COLO829 (cell line): ENCODE measurements at regions not wholly inside any gene's neighbourhood (a gene's known extent, or its start where the extent isn't known, plus 50 kb on each side); places are given as distances from the start of the nearest gene placed in this dataset.
"Not testable (repeated sequence)": the region's sequence is repeated elsewhere in the genome, so short reads cannot be mapped to it uniquely, and the experiment has no call there.

Source experiments
- DNase-seq: peaks from one replicate; pipeline ENCODE4 v3.0.0; 2012; ENCODE audit warnings: low spot score

- no peak for DNase-seq
These were observed 99.4 kb upstream of the UBE2E2 start for GRCh38 chr3:23103764-23104163.

DNA sequence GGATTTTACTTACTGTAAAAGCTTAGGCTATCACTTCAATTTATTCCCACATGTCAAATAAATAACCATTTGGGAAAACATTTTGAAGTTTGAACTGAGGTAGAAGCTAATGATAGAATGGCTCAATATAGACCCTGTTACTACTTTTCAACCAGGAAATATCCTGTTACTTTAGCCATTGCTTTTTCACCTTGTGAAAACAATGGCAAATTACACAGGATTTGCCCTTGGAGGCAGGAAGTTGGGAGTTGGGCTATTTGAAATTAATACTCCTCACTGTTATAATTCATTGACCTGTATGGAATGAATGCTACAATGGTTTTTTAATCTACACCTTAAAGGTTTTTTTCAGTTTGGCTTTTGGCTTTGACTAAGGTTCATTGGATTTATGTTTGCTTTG is 98.1 kb upstream of the UBE2E2 start:
- no peak for DNase-seq

GRCh38 chr3:23106666-23107065 is 96.5 kb upstream of the UBE2E2 start:
- no peak for DNase-seq

DNA sequence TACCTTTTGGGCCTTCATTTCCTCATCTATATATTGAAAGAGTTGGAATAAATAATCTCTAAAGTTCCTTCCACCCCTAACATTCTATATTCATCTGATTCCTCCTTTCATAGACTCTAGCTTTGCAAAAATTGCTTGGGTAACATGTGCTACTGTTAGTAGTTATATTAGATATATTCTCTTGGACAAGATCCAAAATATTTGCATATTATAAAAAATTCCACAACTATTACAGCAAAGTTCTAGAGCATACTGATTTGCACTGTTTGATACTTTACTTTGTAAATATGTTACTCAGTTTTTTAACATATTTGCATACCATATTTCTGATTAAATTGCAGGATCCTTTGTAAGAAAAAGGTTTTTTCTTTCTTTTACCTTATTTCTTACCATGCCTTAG is 95.9 kb upstream of the UBE2E2 start:
- no peak for DNase-seq

GRCh38 chr3:23108451-23109057 is 94.6 kb upstream of the UBE2E2 start:
- no peak for DNase-seq

DNA sequence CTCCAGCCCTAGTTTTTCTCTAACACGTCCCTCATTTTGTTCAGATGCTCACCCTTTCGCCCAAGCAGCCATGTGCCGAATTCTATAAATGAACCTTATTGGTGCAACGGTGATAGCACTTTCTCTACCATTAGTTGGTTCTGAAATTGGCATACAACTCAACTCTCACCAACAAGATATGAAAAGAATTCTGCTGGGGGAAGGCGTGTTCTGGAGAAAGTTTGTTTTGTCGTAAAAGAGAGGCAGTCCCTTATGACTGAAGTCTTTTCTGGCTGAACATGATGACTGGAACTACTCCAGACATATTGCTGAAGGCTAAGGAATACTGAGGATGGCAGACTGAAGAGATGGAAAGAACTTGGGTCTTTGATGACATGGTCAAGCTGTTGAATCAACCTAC is 91.8 kb upstream of the UBE2E2 start:
- DNase-seq, result no peak

- no peak for DNase-seq
These were observed 91.3 kb upstream of the UBE2E2 start for GRCh38 chr3:23111797-23112196.

DNA sequence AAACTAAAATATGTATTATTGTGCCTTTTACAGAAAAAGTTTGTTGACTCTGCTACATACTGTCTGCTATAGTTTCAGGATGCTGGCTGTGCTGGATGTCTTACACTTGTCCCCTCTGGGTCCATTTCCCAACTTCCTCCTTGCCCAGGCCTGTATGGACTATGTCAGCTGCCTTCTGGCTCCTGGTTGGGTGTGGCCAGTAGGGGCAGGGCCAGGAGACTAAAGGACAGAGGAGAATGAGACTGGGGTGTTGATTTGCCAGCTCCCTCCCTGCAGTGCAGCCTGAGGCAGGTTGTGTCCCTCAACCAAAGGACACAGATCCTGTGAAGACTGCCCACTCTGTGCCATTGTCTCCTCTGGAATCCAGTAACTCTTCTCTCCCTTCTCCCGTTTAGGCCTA is 90.6 kb upstream of the UBE2E2 start:
- no peak for DNase-seq

GRCh38 chr3:23113455-23114171 is 89.5 kb upstream of the UBE2E2 start:
- no peak for DNase-seq

GRCh38 chr3:23114432-23114831 is 88.7 kb upstream of the UBE2E2 start:
- DNase-seq, result no peak

DNA sequence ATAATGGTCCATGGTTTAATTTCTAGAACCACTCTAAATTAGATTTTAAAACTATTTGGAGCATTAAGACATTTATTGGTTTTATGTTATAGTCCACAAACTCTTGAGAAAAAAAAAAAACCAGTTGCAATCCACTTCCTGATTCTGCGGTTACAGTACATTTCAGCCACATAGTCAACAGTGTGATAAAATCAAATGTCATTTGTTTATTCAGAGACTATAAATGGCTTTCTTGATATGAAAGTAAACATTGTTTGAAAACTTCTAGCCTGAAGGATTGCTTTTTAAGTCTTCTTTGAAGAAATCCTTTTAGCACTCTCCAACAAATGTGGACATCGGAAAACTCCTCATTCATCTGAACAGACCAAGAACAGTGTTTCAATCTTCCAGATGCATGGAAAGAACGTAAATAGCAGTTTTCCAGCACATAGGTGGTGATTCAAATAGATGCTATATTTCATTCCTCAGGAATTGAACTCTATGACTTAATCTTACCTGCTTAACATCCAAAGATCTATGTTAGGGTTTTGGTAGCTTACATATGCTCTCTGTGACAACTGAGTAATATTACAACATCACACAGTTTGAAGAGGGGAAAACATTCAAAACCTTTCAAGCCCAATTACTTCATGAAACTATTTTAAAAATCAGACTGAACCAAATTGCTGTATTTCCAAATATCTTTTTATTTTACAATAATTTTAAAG is 87.8 kb upstream of the UBE2E2 start:
- peak; percentile 27 for DNase-seq

DNA sequence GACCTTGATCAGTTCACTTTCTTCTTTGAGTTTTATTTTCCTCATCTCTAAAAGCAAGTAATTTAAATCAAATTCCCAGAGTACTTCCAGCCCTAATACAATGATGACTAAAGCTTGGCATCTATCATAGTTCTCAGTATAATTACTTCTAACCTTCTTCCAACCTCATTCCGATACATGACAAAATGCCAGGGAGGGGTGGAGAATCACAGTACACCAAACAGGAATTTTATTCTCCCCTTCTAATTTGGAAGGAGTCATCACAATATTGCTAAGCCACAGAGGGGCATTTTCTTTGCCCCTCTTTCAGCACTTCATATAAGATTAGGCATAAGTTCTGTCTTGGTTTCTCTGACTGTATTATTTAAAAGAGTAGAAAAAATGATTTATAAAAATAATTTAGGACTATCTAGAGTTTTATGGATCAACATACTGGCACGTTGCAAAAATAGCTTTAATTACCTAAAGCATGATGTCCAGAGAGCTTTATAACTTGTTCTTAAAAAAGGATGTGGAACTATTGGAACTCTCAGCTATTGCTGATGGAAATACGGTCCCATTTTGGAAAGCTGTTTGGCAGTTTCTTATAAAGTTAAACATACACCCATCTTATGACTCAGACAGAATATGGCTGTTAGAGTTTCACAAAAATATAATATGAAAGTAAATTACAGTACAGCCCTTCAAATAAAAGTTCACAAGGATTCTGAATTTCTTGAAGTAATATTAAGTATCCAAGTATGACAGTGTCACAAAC is 86.9 kb upstream of the UBE2E2 start:
- no peak for DNase-seq

DNA sequence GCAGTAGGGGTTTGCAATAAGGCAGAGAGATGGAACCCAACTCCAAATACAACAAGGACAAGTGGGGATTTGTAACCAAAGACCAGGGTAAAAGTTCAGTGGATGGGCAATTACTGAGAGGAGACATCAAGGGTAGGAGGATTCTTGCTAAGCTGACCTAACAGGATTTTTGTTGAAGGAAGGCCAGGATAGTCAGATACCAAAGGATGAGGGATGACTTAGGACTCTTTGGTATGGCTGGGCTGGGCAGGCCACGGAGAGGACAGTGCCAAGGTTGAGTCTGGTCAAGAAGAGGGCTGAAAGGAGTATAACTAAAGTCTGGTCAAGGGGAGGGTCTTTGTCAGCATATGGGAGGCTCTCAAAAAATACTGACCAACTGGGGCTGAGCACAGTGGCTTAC is 85.3 kb upstream of the UBE2E2 start:
- DNase-seq, result no peak

GRCh38 chr3:23127196-23127595 is 75.9 kb upstream of the UBE2E2 start:
- DNase-seq, result no peak

- DNase-seq, result no peak
These were observed 74.5 kb upstream of the UBE2E2 start for GRCh38 chr3:23128655-23129054.

DNA sequence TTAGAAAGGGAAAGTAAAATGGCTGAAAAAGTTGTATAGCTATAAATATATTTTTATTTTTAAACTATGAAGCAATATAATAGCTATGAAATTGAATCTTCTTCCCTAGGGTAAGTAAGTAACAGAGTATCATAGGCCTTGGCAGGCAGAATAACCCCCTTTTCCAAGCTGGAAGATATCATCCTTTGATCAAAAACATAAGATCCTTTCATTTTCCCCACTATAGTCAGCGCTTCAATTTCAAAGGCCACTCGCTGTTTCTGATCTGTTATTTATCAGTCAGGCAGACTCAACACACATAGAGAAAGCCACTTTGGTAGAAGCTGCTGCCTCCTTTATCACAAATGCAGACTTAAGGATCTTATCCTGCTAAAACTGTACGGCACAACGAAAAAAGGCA is 74.0 kb upstream of the UBE2E2 start:
- no peak for DNase-seq

DNA sequence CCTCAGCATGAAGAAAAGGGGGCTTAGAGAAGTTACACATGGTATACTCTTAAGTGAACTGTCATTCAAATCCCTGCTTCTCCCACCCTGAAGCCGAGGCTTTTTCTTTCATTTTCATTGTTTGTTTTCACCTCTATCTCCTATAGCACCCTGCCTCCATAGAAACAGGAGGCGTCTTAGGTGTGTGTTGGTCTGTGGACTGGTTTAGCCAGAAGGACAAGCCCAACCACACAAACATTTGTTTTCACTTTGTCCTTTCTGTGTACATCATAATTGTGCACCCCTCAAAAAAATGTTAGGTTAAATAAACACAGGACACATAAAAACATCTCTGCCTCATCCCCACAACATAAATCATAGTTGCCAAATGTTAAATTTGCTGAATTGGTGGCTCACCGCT is 73.3 kb upstream of the UBE2E2 start:
- no peak for DNase-seq

GRCh38 chr3:23130406-23130805 is 72.7 kb upstream of the UBE2E2 start:
- DNase-seq, result no peak

DNA sequence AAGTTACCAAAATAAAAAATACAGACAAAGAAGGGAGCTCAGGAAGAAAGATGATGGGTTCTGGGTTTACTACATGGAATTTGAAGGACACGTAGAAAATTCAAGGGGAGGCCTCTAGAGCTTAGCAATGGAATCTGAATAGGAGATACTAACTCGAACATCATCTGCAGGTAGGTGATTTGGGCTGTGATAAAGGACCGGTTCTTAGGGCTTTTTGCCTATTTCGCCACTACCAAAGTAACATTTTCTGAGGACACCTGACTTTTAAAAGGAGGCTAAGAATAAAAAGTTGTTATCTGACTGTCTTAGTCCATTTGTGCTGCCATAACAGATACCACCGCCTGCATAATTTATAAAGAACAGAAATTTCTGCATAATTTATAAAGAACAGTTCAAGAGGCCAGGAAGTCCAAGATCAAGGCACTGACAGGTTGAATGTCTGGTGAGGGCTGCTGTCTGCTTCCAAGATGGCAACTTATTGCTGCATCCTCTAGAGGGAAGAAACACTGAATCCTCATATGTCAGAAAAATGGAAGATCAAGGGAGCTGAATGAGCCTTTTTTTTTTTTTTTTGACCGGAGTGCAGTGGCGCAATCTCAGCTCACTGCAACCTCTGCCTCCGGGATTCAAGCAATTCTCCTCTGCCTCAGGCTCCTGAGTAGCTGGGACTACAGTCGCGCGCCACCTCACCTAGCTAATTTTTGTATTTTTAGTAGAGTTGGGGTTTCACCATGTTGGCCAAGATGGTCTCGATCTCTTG is 67.9 kb upstream of the UBE2E2 start:
- DNase-seq, result no peak

- no peak for DNase-seq
These were observed 67.1 kb upstream of the UBE2E2 start for GRCh38 chr3:23136054-23136453.

- not testable (repeated sequence) for DNase-seq
These were observed 59.1 kb upstream of the UBE2E2 start for GRCh38 chr3:23144051-23144450.

DNA sequence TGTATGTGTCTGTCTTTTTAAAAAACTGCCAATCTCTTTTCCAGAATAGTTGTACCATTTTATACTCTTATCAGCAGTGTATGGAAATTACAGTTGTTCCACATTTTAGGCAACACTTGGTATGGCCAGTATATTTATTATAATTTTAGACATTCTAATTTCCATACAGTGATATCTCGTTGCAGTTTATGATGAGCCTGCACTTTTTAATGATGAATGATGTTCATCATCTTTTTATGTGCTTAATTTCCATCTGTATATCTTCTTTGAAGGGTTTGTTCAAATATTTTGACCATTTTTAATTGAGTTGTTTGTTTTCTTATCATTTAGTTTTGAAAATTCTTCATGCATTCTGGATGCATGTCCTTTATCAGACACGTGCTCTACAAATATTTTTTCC is 57.0 kb upstream of the UBE2E2 start:
- DNase-seq, result no peak
